SK-N-SH (cell line): ENCODE measurements at regions not wholly inside any gene's neighbourhood (a gene's known extent, or its start where the extent isn't known, plus 50 kb on each side); places are given as distances from the start of the nearest gene placed in this dataset.
"Not testable (repeated sequence)": the region's sequence is repeated elsewhere in the genome, so short reads cannot be mapped to it uniquely, and the experiment has no call there.

Experiments used
- CTCF ChIP-seq: fragments of 200-600 bp; sonication (generic); IDR thresholded peaks from 2 replicates; pipeline ENCODE4 v1.6.1; 2017; ENCODE audit warnings: antibody characterized with exemption, mild to moderate bottlenecking, moderate library complexity
- POLR2AphosphoS5 ChIP-seq: IDR thresholded peaks from 2 replicates; pipeline ENCODE4 v1.6.1; 2012; ENCODE audit warnings: low read depth, low read length

DNA sequence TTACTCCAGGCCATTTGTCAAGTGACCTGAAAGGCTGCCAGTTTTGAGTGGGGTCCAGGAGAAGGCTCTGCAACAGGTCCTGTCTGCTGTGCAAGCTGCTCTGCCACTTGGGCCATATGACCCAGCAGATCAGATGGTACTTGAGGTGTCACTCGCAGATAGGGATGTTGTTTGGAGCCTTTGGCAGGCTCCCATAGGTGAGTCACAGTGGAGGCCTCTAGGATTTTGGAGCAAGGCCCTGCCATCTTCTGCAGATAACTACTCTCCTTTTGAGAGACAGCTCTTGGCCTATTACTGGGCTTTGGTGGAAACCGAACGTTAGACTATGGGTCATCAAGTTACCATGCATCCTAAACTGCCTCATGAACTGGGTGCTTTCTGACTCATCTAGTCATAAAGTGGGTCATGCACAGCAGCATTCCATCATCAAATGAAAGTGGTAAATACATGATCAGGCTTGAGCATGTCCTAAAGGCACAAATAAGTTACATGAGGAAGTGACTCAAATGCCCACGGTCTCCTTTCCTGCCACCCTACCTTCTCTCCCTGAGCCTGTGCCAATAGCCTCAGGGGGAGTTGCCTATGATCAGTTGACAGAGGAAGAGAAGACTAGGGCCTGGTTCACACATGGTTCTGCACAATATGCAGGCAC is 87.0 kb upstream of the RANBP6 start:
- not testable (repeated sequence) for TF ChIP-seq POLR2AphosphoS5, CTCF
